ENCODE measurements at regions not wholly inside any gene's neighbourhood (a gene's known extent, or its start where the extent isn't known, plus 50 kb on each side); places are given as distances from the start of the nearest gene placed in this dataset.
"Not testable (repeated sequence)": the region's sequence is repeated elsewhere in the genome, so short reads cannot be mapped to it uniquely, and the experiment has no call there.

- intact Hi-C loops (cut with micrococcal nuclease): no loop called here
- ATAC-seq (no peak), DNase-seq (no peak)
- Mint-ChIP-seq H3K4me1 (ENCODE audit: low read depth) (no peaks in the 10 kb centered on the region), H3K9me3 (no peaks in the 10 kb centered on the region), H3K27ac (no peak overlapping the region), H3K36me3 (ENCODE audit: low read depth) (no peaks in the 10 kb centered on the region), H3K4me3 (no peak overlapping the region), H3K27me3 (peaks cover 8% of the 10 kb centered on the region)
- POLR2A ChIA-PET: no interaction called here
- CTCF ChIA-PET: interaction anchor here (1.5 kb wide), 1 partner anchor 27 kb away, joined by 4 read pairs; no protein-coding TSS in a partner anchor
- no peak for TF ChIP-seq CTCF (IDR thresholded peaks at IDR 0.05)
Observed at GRCh38 chr6:56875523-56875922, 79.4 kb upstream of the BEND6 start.

GRCh38 chr6:56874328-56874727 lies 80.6 kb upstream of the BEND6 start:
- Mint-ChIP-seq H3K36me3 (ENCODE audit: low read depth) (no peaks in the 10 kb centered on the region), H3K4me1 (ENCODE audit: low read depth) (no peaks in the 10 kb centered on the region), H3K27me3 (peaks cover 8% of the 10 kb centered on the region), H3K4me3 (no peak overlapping the region), H3K9me3 (no peaks in the 10 kb centered on the region), H3K27ac (no peak overlapping the region)
- ATAC-seq (no peak), DNase-seq (no peak)
- POLR2A ChIA-PET: no interaction called here
- intact Hi-C loops (cut with micrococcal nuclease): no loop called here
- TF ChIP-seq CTCF (IDR thresholded peaks at IDR 0.05): no peak
- CTCF ChIA-PET: interaction anchor here (1.5 kb wide), 2 partner anchors 28 to 165 kb away, joined by 3 to 4 read pairs; no protein-coding TSS in a partner anchor

GRCh38 chr6:56870053-56870452 lies 84.9 kb upstream of the BEND6 start:
- H3K27me3 Mint-ChIP-seq; POLR2A ChIA-PET; CTCF ChIA-PET; H3K4me1 Mint-ChIP-seq (ENCODE audit: low read depth); H3K36me3 Mint-ChIP-seq (ENCODE audit: low read depth); intact Hi-C loops (cut with micrococcal nuclease); H3K9me3 Mint-ChIP-seq; ATAC-seq; DNase-seq; H3K27ac Mint-ChIP-seq; H3K4me3 Mint-ChIP-seq: not testable (repeated sequence)

- Mint-ChIP-seq H3K36me3 (ENCODE audit: low read depth) (no peaks in the 10 kb centered on the region), H3K4me1 (ENCODE audit: low read depth) (no peaks in the 10 kb centered on the region), H3K27me3 (peaks cover 8% of the 10 kb centered on the region), H3K27ac (no peak overlapping the region), H3K9me3 (no peaks in the 10 kb centered on the region), H3K4me3 (no peak overlapping the region)
- ChIA-PET POLR2A (no interaction called here), CTCF (no interaction called here)
- no peak for ATAC-seq
- intact Hi-C loops (cut with micrococcal nuclease): no loop called here
- TF ChIP-seq CTCF (IDR thresholded peaks at IDR 0.05): no peak
- DNase-seq: no peak
Observed at GRCh38 chr6:56869346-56869745, 85.6 kb upstream of the BEND6 start.

- H3K4me3 Mint-ChIP-seq: no peak overlapping the region
- H3K27me3 Mint-ChIP-seq: peaks cover 8% of the 10 kb centered on the region
- ChIA-PET CTCF (no interaction called here), POLR2A (no interaction called here)
- no peaks in the 10 kb centered on the region for H3K4me1 Mint-ChIP-seq (ENCODE audit: low read depth)
- intact Hi-C loops (cut with micrococcal nuclease): no loop called here
- ATAC-seq (no peak), DNase-seq (no peak)
- no peak for TF ChIP-seq CTCF (IDR thresholded peaks at IDR 0.05)
- no peaks in the 10 kb centered on the region for H3K9me3 Mint-ChIP-seq
- H3K36me3 Mint-ChIP-seq (ENCODE audit: low read depth): no peaks in the 10 kb centered on the region
- no peak overlapping the region for H3K27ac Mint-ChIP-seq
Observed at GRCh38 chr6:56868687-56869086, 86.2 kb upstream of the BEND6 start.

Measured in activated CD8-positive, alpha-beta T cell treated with anti-CD3 and anti-CD28 coated beads for 36 hours (primary cell).